NB4 (cell line): ENCODE measurements at regions not wholly inside any gene's neighbourhood (a gene's known extent, or its start where the extent isn't known, plus 50 kb on each side); places are given as distances from the start of the nearest gene placed in this dataset.

ENCODE experiments used
- MAX ChIP-seq: IDR thresholded peaks from 2 replicates; pipeline ENCODE4 v1.6.1; 2011; ENCODE audit warnings: low read depth, low read length
- POLR2A ChIP-seq: IDR thresholded peaks from 2 replicates; pipeline ENCODE4 v1.6.1; 2011; ENCODE audit warnings: mild to moderate bottlenecking; ENCODE audit not compliant: insufficient read length; ENCODE audit errors: extremely low read depth
- TF ChIP-seq, protein P1 (sequence below): IDR thresholded peaks from one replicate; pipeline ENCODE4 v1.5.1; 2012; ENCODE audit warnings: low read depth, low read length

- no peak for TF ChIP-seq POLR2A
- TF ChIP-seq, protein P1, sequence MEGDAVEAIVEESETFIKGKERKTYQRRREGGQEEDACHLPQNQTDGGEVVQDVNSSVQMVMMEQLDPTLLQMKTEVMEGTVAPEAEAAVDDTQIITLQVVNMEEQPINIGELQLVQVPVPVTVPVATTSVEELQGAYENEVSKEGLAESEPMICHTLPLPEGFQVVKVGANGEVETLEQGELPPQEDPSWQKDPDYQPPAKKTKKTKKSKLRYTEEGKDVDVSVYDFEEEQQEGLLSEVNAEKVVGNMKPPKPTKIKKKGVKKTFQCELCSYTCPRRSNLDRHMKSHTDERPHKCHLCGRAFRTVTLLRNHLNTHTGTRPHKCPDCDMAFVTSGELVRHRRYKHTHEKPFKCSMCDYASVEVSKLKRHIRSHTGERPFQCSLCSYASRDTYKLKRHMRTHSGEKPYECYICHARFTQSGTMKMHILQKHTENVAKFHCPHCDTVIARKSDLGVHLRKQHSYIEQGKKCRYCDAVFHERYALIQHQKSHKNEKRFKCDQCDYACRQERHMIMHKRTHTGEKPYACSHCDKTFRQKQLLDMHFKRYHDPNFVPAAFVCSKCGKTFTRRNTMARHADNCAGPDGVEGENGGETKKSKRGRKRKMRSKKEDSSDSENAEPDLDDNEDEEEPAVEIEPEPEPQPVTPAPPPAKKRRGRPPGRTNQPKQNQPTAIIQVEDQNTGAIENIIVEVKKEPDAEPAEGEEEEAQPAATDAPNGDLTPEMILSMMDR: no peak
- TF ChIP-seq MAX: no peak
These were observed 122.6 kb upstream of the NXT1 start for GRCh38 chr20:23227976-23228375.
